Erythroblast (primary cell): ENCODE measurements at regions not wholly inside any gene's neighbourhood (a gene's known extent, or its start where the extent isn't known, plus 50 kb on each side); places are given as distances from the start of the nearest gene placed in this dataset.

Experiments
- GATA1 ChIP-seq: IDR thresholded peaks from 2 replicates; pipeline ENCODE4 v1.6.1; 2011; ENCODE audit warnings: low read depth, mild to moderate bottlenecking, control low read depth, low read length, moderate library complexity
- POLR2A ChIP-seq: IDR thresholded peaks from 2 replicates; pipeline ENCODE4 v1.6.1; 2011; ENCODE audit warnings: mild to moderate bottlenecking, low read length

GRCh38 chr12:19751078-19751477, 311.8 kb downstream of the AEBP2 start:
- TF ChIP-seq POLR2A (no peak), GATA1 (no peak)
